ENCODE measurements at regions not wholly inside any gene's neighbourhood (a gene's known extent, or its start where the extent isn't known, plus 50 kb on each side); places are given as distances from the start of the nearest gene placed in this dataset.

DNA sequence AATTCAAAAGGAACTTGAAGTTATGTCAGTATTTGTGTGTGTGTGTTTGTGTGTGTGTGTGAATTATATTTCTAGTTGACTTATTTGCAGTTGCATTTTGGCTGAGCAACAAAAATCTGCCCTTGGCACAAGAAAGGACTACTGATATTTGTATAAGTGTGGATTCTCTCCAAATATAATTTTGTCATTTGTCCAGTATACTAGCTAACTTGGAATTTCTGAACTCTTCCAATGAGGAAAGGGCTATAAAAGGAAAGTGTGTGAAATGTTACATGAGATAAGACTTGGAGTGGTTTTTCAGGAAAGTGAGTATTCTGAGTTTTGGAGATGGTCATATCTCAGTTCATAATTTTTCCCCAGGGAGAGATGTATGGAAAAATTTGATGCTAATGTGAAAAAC is 1384.1 kb upstream of the B3GALT2 start:
- no peak for TF ChIP-seq CTCF (IDR thresholded peaks at IDR 0.05; ENCODE audit: insufficient read depth, low read length, severe bottlenecking)
- DNase-seq (ENCODE audit: low read depth) (no peak), FAIRE-seq (no peak)

DNA sequence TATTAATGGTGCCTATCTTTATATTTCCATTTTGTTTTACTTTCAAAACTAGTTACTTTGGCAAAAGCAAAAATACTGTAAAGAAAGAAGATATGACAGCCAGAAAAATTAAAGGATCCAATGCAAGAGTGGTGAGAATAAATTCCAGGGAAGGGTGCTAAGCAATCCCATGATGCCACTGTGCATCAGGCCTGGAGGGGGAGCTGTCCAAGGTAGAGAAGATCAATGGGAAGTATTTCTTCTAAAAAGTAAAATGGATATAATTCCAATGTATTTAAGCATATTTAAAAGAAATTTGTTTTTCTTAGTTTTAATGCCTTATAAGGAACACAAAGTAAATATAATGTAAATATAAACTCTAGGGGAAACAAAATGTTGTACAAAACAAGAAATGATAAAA is 1382.2 kb upstream of the B3GALT2 start:
- DNase-seq (ENCODE audit: low read depth) (no peak), FAIRE-seq (no peak)
- no peak overlapping the region for H3K4me3 ChIP-seq (ENCODE audit: low read depth, low read length)
- H3K36me3 ChIP-seq (ENCODE audit: control insufficient read depth, insufficient read depth, low read length) = no peaks in the 10 kb centered on the region
- TF ChIP-seq CTCF (IDR thresholded peaks at IDR 0.05; ENCODE audit: insufficient read depth, low read length, severe bottlenecking) = no peak
- H3K27me3 ChIP-seq (ENCODE audit: control insufficient read depth, insufficient read depth, low read length) = no peaks in the 10 kb centered on the region

More for the DNA sequence above, 1384.1 kb upstream of the B3GALT2 start:
- no peaks in the 10 kb centered on the region for H3K27me3 ChIP-seq (ENCODE audit: control insufficient read depth, insufficient read depth, low read length)
- no peaks in the 10 kb centered on the region for H3K36me3 ChIP-seq (ENCODE audit: control insufficient read depth, insufficient read depth, low read length)
- no peak overlapping the region for H3K4me3 ChIP-seq (ENCODE audit: low read depth, low read length)

GRCh38 chr1:194548071-194548470 is 1361.7 kb upstream of the B3GALT2 start:
- Histone ChIP-seq H3K36me3 (ENCODE audit: control insufficient read depth, insufficient read depth, low read length) (no peaks in the 10 kb centered on the region), H3K27me3 (ENCODE audit: control insufficient read depth, insufficient read depth, low read length) (no peaks in the 10 kb centered on the region), H3K4me3 (ENCODE audit: low read depth, low read length) (no peak overlapping the region)
- no peak for DNase-seq (ENCODE audit: low read depth)
- FAIRE-seq = no peak
- TF ChIP-seq CTCF (IDR thresholded peaks at IDR 0.05; ENCODE audit: insufficient read depth, low read length, severe bottlenecking) = no peak

- Histone ChIP-seq H3K36me3 (ENCODE audit: control insufficient read depth, insufficient read depth, low read length) (no peaks in the 10 kb centered on the region), H3K27me3 (ENCODE audit: control insufficient read depth, insufficient read depth, low read length) (no peaks in the 10 kb centered on the region), H3K4me3 (ENCODE audit: low read depth, low read length) (no peak overlapping the region)
- DNase-seq (ENCODE audit: low read depth) (no peak), FAIRE-seq (no peak)
- no peak for TF ChIP-seq CTCF (IDR thresholded peaks at IDR 0.05; ENCODE audit: insufficient read depth, low read length, severe bottlenecking)
Observed at GRCh38 chr1:194544012-194544411, 1357.6 kb upstream of the B3GALT2 start.

DNA sequence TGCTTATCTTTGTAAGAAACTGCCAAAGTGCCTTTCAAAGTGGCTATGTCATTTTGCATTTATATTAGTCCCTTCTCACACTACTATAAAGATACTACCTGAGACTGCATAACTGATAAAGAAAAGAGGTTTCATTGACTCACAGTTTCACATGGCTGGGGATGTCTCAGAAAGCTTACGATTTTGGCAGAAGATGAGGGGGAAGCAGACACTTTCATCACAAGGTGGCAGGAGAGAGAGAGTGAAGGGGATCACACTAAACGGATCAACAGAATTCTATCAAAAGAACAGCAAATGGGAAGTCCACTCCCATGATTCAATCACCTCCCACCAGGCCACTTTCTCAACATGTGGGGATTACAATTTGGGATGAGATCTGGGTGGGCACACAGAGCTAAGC is 1352.0 kb upstream of the B3GALT2 start:
- H3K4me3 ChIP-seq (ENCODE audit: low read depth, low read length) = no peak overlapping the region
- H3K36me3 ChIP-seq (ENCODE audit: control insufficient read depth, insufficient read depth, low read length) = no peaks in the 10 kb centered on the region
- no peaks in the 10 kb centered on the region for H3K27me3 ChIP-seq (ENCODE audit: control insufficient read depth, insufficient read depth, low read length)
- FAIRE-seq (no peak), DNase-seq (ENCODE audit: low read depth) (no peak)
- no peak for TF ChIP-seq CTCF (IDR thresholded peaks at IDR 0.05; ENCODE audit: insufficient read depth, low read length, severe bottlenecking)

DNA sequence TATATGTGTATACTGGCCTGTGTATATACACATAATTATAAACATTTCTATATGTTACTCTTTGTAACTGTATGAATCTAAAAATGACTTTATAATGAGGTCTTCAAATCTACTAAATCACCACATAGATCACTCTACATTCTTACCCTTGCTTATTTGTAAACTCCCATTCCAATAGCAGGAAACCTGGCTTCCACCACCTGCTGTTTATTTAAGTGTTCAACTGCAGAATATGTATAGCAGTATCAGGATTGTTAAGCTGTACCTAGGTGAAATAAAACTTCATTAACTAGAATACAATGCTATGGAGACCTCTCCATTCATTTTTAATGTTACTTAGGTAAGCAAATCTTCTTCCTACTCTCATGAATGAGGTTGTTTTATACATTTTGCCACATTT is 1351.1 kb upstream of the B3GALT2 start:
- H3K4me3 ChIP-seq (ENCODE audit: low read depth, low read length) = no peak overlapping the region
- DNase-seq (ENCODE audit: low read depth) (no peak), FAIRE-seq (no peak)

More for the DNA sequence above, 1351.1 kb upstream of the B3GALT2 start:
- H3K36me3 ChIP-seq (ENCODE audit: control insufficient read depth, insufficient read depth, low read length) = no peaks in the 10 kb centered on the region
- TF ChIP-seq CTCF (IDR thresholded peaks at IDR 0.05; ENCODE audit: insufficient read depth, low read length, severe bottlenecking) = no peak
- H3K27me3 ChIP-seq (ENCODE audit: control insufficient read depth, insufficient read depth, low read length) = no peaks in the 10 kb centered on the region

All from bronchial epithelial cell (primary cell).